ENCODE measurements at regions not wholly inside any gene's neighbourhood (a gene's known extent, or its start where the extent isn't known, plus 50 kb on each side); places are given as distances from the start of the nearest gene placed in this dataset.

DNA sequence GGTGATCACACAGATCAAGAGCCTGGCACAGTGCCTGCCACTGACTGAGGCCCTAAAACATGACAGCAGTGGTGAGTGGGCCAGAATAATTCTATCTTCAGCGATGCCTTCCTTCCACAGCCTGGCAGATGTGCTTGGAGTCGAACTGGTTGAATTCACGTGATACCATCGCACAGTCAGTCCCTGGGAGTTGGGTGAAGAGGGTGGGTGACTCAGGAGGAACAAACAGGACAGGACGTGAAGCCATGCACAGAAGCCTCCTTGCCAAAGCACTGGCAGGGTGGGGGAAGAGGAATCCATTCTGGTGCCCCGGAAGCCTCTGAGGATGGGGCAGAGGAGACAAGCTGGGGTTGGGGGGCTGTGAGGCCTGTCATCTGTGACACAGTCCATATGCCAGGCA lies 80.3 kb upstream of the WNT4 start:
- FAIRE-seq (no peak), DNase-seq (ENCODE audit: low read depth in 1 of 2, low spot score in 2 of 2) (no peak)
- H2AK5ac ChIP-seq (ENCODE audit: low read depth, low read length), result no peak overlapping the region
- no peak overlapping the region for H3K4ac ChIP-seq (replicated peaks; ENCODE audit: insufficient read length, low read depth, low read length)
- ChIA-PET CTCF (ENCODE audit: partially characterized antibody) (no interaction called here), POLR2A (ENCODE audit: partially characterized antibody) (no interaction called here)
- no peaks in the 10 kb centered on the region for H3K23me2 ChIP-seq (ENCODE audit: low read depth, low read length)
- H4K91ac ChIP-seq (replicated peaks; ENCODE audit: insufficient read length, low read length), result no peak overlapping the region
- H2BK15ac ChIP-seq (ENCODE audit: low read length), result no peak overlapping the region
- H3K4me1 ChIP-seq (replicated peaks in 1 of 4; ENCODE audit: control insufficient read depth in 3 of 4, insufficient read depth in 4 of 4, low read length in 3 of 4), result peaks cover 0 to 3% (median under 1%) of the 10 kb centered on the region in 4 experiments; a peak in 1 of 7 replicates
- no peak overlapping the region for H3K4me3 ChIP-seq (ENCODE audit: extremely low read depth in 1 of 4, insufficient read depth in 2 of 4, low read depth in 3 of 4, low read length in 4 of 4)
- no peak overlapping the region for H3K9ac ChIP-seq (replicated peaks in 1 of 4; ENCODE audit: extremely low read depth in 1 of 4, low read depth in 3 of 4, low read length in 3 of 4)
- H3K56ac ChIP-seq (replicated peaks; ENCODE audit: insufficient read length, low read depth, low read length), result no peak overlapping the region
- H2BK20ac ChIP-seq (ENCODE audit: low read length), result 0 out of 2 replicates have a peak overlapping the region, but pooled peaks have one; percentile 72
- H2BK120ac ChIP-seq (replicated peaks; ENCODE audit: low read depth, low read length), result no peak overlapping the region
- H3K27ac ChIP-seq (ENCODE audit: low read depth, low read length), result no peak overlapping the region
- H3K23ac ChIP-seq (ENCODE audit: insufficient read length), result no peak overlapping the region
- H3K79me1 ChIP-seq (ENCODE audit: low read depth, low read length), result no peaks in the 10 kb centered on the region; the same call in 1 of the 2 replicates
- H3K14ac ChIP-seq (ENCODE audit: insufficient read length), result no peak overlapping the region
- H2BK5ac ChIP-seq (ENCODE audit: low read depth, low read length), result no peak overlapping the region
- H3K9me3 ChIP-seq (ENCODE audit: insufficient read depth in 2 of 2, low read depth in 1 of 2, low read length in 1 of 2), result peaks cover 3 to 4% of the 10 kb centered on the region in 2 experiments; a peak in 1 of 4 replicates
- 0 out of 2 replicates have a peak overlapping the region, but pooled peaks have one; percentile 60 for H2BK12ac ChIP-seq (ENCODE audit: low read depth, low read length)
- H2AFZ ChIP-seq (ENCODE audit: low read length), result no peak overlapping the region
- H3K18ac ChIP-seq (ENCODE audit: extremely low read depth, low read length), result no peak overlapping the region
- H4K20me1 ChIP-seq (replicated peaks in 1 of 2; ENCODE audit: control insufficient read depth in 1 of 2, insufficient read depth in 2 of 2, low read length in 2 of 2), result no peaks in the 10 kb centered on the region
- WGBS, 2 experiments (ENCODE audit: extremely low coverage in 1 of 2, insufficient coverage in 1 of 2, insufficient read length in 1 of 2, insufficient replicate concordance in 2 of 2, low coverage in 1 of 2, low lambda C conversion rate in 2 of 2, missing lambda C conversion rate in 1 of 2), result 90% methylated on average over 6 of the region's 6 CpGs; no CpG with 5 or more reads in 1 of the 2 experiments
- H3K36me3 ChIP-seq (ENCODE audit: control insufficient read depth in 2 of 4, insufficient read depth in 4 of 4, low read length in 3 of 4), result no peaks in the 10 kb centered on the region
- no peak overlapping the region for H4K8ac ChIP-seq (ENCODE audit: extremely low read depth, insufficient read depth, low read length)
- H3K4me2 ChIP-seq (ENCODE audit: insufficient read depth in 1 of 2, low read depth in 2 of 2, low read length in 2 of 2), result no peak overlapping the region
- H3K27me3 ChIP-seq (replicated peaks in 1 of 4; ENCODE audit: control insufficient read depth in 3 of 4, extremely low read depth in 1 of 4, insufficient read depth in 3 of 4, low read length in 3 of 4), result peaks cover 0 to 1% (median 0%) of the 10 kb centered on the region in 4 experiments; a peak in 1 of 7 replicates
- no peaks in the 10 kb centered on the region for H3K79me2 ChIP-seq (ENCODE audit: control insufficient read depth in 1 of 2, insufficient read depth in 2 of 2, low read length in 2 of 2)
- H4K5ac ChIP-seq (ENCODE audit: insufficient read length, low read depth, low read length), result no peak overlapping the region
- TF ChIP-seq RBBP5 (IDR thresholded peaks at IDR 0.05; ENCODE audit: borderline replicate concordance, low read depth, low read length) (no peak), TBP (IDR thresholded peaks at IDR 0.05; ENCODE audit: low read depth, low read length) (no peak), SIRT6 (IDR thresholded peaks at IDR 0.05; ENCODE audit: low read length) (no peak), SAP30 (IDR thresholded peaks at IDR 0.05; ENCODE audit: insufficient read depth, insufficient replicate concordance, low read length) (no peak), HDAC2 (IDR thresholded peaks at IDR 0.05; ENCODE audit: borderline replicate concordance in 1 of 2, low read depth in 2 of 2, low read length in 2 of 2) (no peak), GABPA (IDR thresholded peaks at IDR 0.05; ENCODE audit: borderline replicate concordance, insufficient read depth, low read length) (no peak), POU5F1 (IDR thresholded peaks at IDR 0.05; ENCODE audit: low read depth, low read length) (no peak)
- TF ChIP-seq, protein P1, sequence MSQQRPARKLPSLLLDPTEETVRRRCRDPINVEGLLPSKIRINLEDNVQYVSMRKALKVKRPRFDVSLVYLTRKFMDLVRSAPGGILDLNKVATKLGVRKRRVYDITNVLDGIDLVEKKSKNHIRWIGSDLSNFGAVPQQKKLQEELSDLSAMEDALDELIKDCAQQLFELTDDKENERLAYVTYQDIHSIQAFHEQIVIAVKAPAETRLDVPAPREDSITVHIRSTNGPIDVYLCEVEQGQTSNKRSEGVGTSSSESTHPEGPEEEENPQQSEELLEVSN (IDR thresholded peaks at IDR 0.05), result no peak
- TF ChIP-seq, protein P2, sequence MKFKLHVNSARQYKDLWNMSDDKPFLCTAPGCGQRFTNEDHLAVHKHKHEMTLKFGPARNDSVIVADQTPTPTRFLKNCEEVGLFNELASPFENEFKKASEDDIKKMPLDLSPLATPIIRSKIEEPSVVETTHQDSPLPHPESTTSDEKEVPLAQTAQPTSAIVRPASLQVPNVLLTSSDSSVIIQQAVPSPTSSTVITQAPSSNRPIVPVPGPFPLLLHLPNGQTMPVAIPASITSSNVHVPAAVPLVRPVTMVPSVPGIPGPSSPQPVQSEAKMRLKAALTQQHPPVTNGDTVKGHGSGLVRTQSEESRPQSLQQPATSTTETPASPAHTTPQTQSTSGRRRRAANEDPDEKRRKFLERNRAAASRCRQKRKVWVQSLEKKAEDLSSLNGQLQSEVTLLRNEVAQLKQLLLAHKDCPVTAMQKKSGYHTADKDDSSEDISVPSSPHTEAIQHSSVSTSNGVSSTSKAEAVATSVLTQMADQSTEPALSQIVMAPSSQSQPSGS (IDR thresholded peaks at IDR 0.05; ENCODE audit: low read length), result no peak
- TF ChIP-seq, protein P3, sequence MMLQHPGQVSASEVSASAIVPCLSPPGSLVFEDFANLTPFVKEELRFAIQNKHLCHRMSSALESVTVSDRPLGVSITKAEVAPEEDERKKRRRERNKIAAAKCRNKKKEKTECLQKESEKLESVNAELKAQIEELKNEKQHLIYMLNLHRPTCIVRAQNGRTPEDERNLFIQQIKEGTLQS (IDR thresholded peaks at IDR 0.05; ENCODE audit: insufficient read depth, low read depth, low read length), result no peak

Data from H1 (cell line).